Panc1 (cell line): ENCODE measurements at regions not wholly inside any gene's neighbourhood (a gene's known extent, or its start where the extent isn't known, plus 50 kb on each side); places are given as distances from the start of the nearest gene placed in this dataset.

Experiments
- ATAC-seq: fragments of 200-7000 bp; cut with Tn5 transposase; 2 replicates; pipeline ENCODE4 v1.9.1; 2020; ENCODE audit warnings: mild to moderate bottlenecking, moderate library complexity
- BruUV-seq: library from RNA; stranded (reverse); fragments of 400-500 nt; replicated peaks from 2 replicates; lab custom pipeline; 2021; lab: Mats Ljungman, UMichigan
- CTCF ChIA-PET: fragments of 300-600 bp; sonication (Branson Sonifier 250); formaldehyde crosslinking; loops from one replicate; lab custom pipeline; 2022; ENCODE audit warnings: antibody characterized with exemption; lab: Charles Lee
- POLR2A ChIA-PET: fragments of 300-600 bp; sonication (Branson Sonifier 250); formaldehyde crosslinking; loops from one replicate; lab custom pipeline; 2022; ENCODE audit warnings: antibody characterized with exemption; lab: Charles Lee
- DNase-seq: peaks from one replicate; pipeline ENCODE4 v3.0.0-alpha.2; 2010; ENCODE audit warnings: low read depth, low spot score
- H3K27ac ChIP-seq: 2 replicates; pipeline ENCODE4 v1.5.1; 2011; ENCODE audit warnings: mild to moderate bottlenecking, low read length, inconsistent platforms
- H3K27me3 ChIP-seq: fragments of 200-500 bp; sonication (Bioruptor generic); 2 replicates; pipeline ENCODE4 v1.6.0; 2014; ENCODE audit warnings: low read length, inconsistent platforms; ENCODE audit not compliant: control insufficient read depth, insufficient read depth
- H3K36me3 ChIP-seq: fragments of 200-500 bp; sonication (Bioruptor generic); 2 replicates; pipeline ENCODE4 v1.5.1; 2014; ENCODE audit warnings: inconsistent platforms, mild to moderate bottlenecking, low read length, moderate library complexity; ENCODE audit not compliant: control insufficient read depth, insufficient read depth
- H3K4me1 ChIP-seq: 2 replicates; pipeline ENCODE4 v1.5.1; 2011; ENCODE audit warnings: inconsistent platforms, mild to moderate bottlenecking, low read length, moderate library complexity; ENCODE audit not compliant: control insufficient read depth, insufficient read depth
- H3K4me3 ChIP-seq, 2 experiments: 2 replicates each; pipeline ENCODE4 v1.5.1; 2011 to 2012; ENCODE audit warnings: low read depth in 2 of 2, low read length in 2 of 2, mild to moderate bottlenecking in 2 of 2, inconsistent platforms in 1 of 2, moderate library complexity in 1 of 2
- H3K9me3 ChIP-seq: fragments of 200-500 bp; sonication (Bioruptor generic); 2 replicates; pipeline ENCODE4 v1.5.1; 2014; ENCODE audit warnings: low read depth, mild to moderate bottlenecking, inconsistent platforms, low read length, moderate library complexity; ENCODE audit not compliant: control insufficient read depth, insufficient read depth
- POLR2AphosphoS5 ChIP-seq: IDR thresholded peaks from 2 replicates; pipeline ENCODE4 v1.6.1; 2012; ENCODE audit warnings: mild to moderate bottlenecking, low read depth, low read length, moderate library complexity
- SIN3A ChIP-seq: IDR thresholded peaks from 2 replicates; pipeline ENCODE4 v1.6.1; 2012; ENCODE audit warnings: low read depth, mild to moderate bottlenecking, low read length, moderate library complexity, borderline replicate concordance; ENCODE audit not compliant: insufficient read depth
- TCF7L2 ChIP-seq: IDR thresholded peaks from 2 replicates; pipeline ENCODE4 v1.6.1; 2011; ENCODE audit warnings: mild to moderate bottlenecking, low read depth, low read length, inconsistent platforms
- in situ Hi-C: cut with HindIII; loops from 2 replicates; pipeline ENCODE4 v1.10.0; 2016; ENCODE audit warnings: low sequenced_read_pairs, low pct_unique_long_range_greater_than_20kb
- intact Hi-C: fragments of 100-400 bp; cut with micrococcal nuclease; formaldehyde crosslinking; loops from one replicate; pipeline ENCODE4 v1.10.0; 2022; ENCODE audit not compliant: unreplicated experiment
- TF ChIP-seq, protein P1 (sequence below), 2 experiments: IDR thresholded peaks; 2 replicates each; pipeline ENCODE4 v1.6.1; 2011 to 2012; ENCODE audit warnings: low read depth in 2 of 2, control low read depth in 1 of 2, low read length in 1 of 2, mild to moderate bottlenecking in 1 of 2, moderate library complexity in 1 of 2; ENCODE audit not compliant: insufficient read depth in 1 of 2
- TF ChIP-seq, protein P2 (sequence below): fragments of 450-650 bp; IDR thresholded peaks from 2 replicates; pipeline ENCODE4 v1.5.1; 2017; ENCODE audit warnings: mild to moderate bottlenecking

DNA sequence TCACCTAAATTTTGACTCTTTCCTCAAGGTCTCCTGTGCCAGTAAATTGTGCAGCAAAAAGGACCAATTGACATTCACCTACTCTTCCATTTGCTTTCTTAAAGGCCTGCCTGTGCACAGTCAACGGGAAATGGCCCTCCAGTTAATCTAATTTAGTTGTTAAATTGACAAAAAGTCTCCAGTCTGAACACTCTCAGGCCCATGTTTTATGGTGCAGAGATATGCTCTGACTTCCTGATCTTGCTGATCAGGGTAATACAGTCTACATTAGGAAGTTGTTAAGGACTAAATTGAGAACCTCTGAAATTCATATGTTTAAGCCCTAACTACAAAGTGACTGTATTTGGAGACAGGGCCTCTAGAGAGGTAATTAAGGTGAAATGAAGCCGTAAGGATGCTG is 133.6 kb upstream of the IL15 start:
- DNase-seq (no peak), ATAC-seq (no peak)
- Histone ChIP-seq H3K27me3 (no peaks in the 10 kb centered on the region), H3K27ac (no peak overlapping the region), H3K4me1 (no peaks in the 10 kb centered on the region), H3K9me3 (no peaks in the 10 kb centered on the region), H3K36me3 (no peaks in the 10 kb centered on the region), H3K4me3 (no peak overlapping the region)
- POLR2A ChIA-PET: no interaction called here
- intact Hi-C loops (no loop called here), in situ Hi-C loops (no loop called here)
- BruUV-seq: no TSS peak
- CTCF ChIA-PET: no interaction called here
- TF ChIP-seq, protein P1, sequence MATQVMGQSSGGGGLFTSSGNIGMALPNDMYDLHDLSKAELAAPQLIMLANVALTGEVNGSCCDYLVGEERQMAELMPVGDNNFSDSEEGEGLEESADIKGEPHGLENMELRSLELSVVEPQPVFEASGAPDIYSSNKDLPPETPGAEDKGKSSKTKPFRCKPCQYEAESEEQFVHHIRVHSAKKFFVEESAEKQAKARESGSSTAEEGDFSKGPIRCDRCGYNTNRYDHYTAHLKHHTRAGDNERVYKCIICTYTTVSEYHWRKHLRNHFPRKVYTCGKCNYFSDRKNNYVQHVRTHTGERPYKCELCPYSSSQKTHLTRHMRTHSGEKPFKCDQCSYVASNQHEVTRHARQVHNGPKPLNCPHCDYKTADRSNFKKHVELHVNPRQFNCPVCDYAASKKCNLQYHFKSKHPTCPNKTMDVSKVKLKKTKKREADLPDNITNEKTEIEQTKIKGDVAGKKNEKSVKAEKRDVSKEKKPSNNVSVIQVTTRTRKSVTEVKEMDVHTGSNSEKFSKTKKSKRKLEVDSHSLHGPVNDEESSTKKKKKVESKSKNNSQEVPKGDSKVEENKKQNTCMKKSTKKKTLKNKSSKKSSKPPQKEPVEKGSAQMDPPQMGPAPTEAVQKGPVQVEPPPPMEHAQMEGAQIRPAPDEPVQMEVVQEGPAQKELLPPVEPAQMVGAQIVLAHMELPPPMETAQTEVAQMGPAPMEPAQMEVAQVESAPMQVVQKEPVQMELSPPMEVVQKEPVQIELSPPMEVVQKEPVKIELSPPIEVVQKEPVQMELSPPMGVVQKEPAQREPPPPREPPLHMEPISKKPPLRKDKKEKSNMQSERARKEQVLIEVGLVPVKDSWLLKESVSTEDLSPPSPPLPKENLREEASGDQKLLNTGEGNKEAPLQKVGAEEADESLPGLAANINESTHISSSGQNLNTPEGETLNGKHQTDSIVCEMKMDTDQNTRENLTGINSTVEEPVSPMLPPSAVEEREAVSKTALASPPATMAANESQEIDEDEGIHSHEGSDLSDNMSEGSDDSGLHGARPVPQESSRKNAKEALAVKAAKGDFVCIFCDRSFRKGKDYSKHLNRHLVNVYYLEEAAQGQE (IDR thresholded peaks at IDR 0.05; ENCODE audit: insufficient read depth in 1 of 2, low read depth in 2 of 2, low read length in 1 of 2): no peak
- no peak for TF ChIP-seq TCF7L2
- no peak for TF ChIP-seq POLR2AphosphoS5
- TF ChIP-seq SIN3A: no peak
- TF ChIP-seq, protein P2, sequence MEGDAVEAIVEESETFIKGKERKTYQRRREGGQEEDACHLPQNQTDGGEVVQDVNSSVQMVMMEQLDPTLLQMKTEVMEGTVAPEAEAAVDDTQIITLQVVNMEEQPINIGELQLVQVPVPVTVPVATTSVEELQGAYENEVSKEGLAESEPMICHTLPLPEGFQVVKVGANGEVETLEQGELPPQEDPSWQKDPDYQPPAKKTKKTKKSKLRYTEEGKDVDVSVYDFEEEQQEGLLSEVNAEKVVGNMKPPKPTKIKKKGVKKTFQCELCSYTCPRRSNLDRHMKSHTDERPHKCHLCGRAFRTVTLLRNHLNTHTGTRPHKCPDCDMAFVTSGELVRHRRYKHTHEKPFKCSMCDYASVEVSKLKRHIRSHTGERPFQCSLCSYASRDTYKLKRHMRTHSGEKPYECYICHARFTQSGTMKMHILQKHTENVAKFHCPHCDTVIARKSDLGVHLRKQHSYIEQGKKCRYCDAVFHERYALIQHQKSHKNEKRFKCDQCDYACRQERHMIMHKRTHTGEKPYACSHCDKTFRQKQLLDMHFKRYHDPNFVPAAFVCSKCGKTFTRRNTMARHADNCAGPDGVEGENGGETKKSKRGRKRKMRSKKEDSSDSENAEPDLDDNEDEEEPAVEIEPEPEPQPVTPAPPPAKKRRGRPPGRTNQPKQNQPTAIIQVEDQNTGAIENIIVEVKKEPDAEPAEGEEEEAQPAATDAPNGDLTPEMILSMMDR: no peak

DNA sequence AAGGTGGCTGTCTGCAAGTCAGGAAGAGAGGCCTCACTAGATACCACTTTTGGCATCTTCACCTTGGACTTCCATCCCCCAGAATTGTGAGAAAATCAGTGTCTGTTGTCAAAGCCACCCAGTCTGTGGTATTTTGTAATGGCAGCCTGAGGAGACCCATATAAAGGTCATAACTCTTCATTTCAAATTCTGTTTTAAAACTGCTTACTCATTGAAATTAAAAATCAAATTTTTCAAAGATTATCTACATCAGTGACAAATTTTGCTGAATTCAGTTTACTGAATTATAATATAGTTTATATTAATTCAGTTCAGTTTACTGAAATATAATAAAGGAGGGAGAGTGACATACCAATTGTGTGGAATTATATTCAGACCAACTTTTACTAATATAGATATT is 133.1 kb upstream of the IL15 start:
- intact Hi-C loops: no loop called here
- no peaks in the 10 kb centered on the region for H3K27me3 ChIP-seq
- no peak overlapping the region for H3K27ac ChIP-seq
- H3K36me3 ChIP-seq: no peaks in the 10 kb centered on the region
- H3K9me3 ChIP-seq: no peaks in the 10 kb centered on the region
- no peak for ATAC-seq
- in situ Hi-C loops: no loop called here
- no TSS peak for BruUV-seq
- H3K4me1 ChIP-seq: no peaks in the 10 kb centered on the region
- DNase-seq: no peak
- TF ChIP-seq, protein P2: no peak
- TF ChIP-seq, protein P1 (IDR thresholded peaks at IDR 0.05; ENCODE audit: insufficient read depth in 1 of 2, low read depth in 2 of 2, low read length in 1 of 2): no peak
- no peak for TF ChIP-seq POLR2AphosphoS5
- no peak for TF ChIP-seq TCF7L2
- ChIA-PET POLR2A (no interaction called here), CTCF (no interaction called here)
- no peak overlapping the region for H3K4me3 ChIP-seq
